IMR-90 (cell line): ENCODE measurements at regions not wholly inside any gene's neighbourhood (a gene's known extent, or its start where the extent isn't known, plus 50 kb on each side); places are given as distances from the start of the nearest gene placed in this dataset.

Experiments
- ATAC-seq: fragments of 200-7000 bp; cut with Tn5 transposase; 2 replicates; pipeline ENCODE4 v1.9.1; 2020; ENCODE audit warnings: low read depth, mild to moderate bottlenecking, moderate library complexity
- BruUV-seq: library from RNA; stranded (reverse); fragments of 400-500 nt; replicated peaks from 2 replicates; lab custom pipeline; 2021; lab: Mats Ljungman, UMichigan
- CTCF ChIA-PET: fragments of 300-600 bp; formaldehyde crosslinking; extraction: SDS; loops from one replicate; lab custom pipeline; 2021; ENCODE audit warnings: antibody characterized with exemption; lab: Yijun Ruan, JAX
- POLR2A ChIA-PET: fragments of 300-600 bp; sonication (Branson Sonifier 250); formaldehyde crosslinking; loops from one replicate; lab custom pipeline; 2022; ENCODE audit warnings: antibody characterized with exemption; ENCODE audit not compliant: unreplicated experiment; lab: Charles Lee
- DNase-seq: peaks from one replicate; pipeline ENCODE4 v3.0.0; 2013
- H2AFZ ChIP-seq: replicated peaks from 2 replicates; pipeline ENCODE3; 2013; ENCODE audit warnings: low read length, mild to moderate bottlenecking; ENCODE audit not compliant: poor library complexity
- H2AK5ac ChIP-seq: 2 replicates; pipeline ENCODE4 v1.6.1; 2013; ENCODE audit warnings: low read depth, low read length, inconsistent platforms
- H2AK9ac ChIP-seq: replicated peaks from 2 replicates; pipeline ENCODE3; 2013; ENCODE audit warnings: mild to moderate bottlenecking, low read depth, low read length, moderate library complexity; ENCODE audit not compliant: poor library complexity
- H2BK120ac ChIP-seq: 2 replicates; pipeline ENCODE4 v1.6.1; 2013; ENCODE audit warnings: low read depth, low read length, inconsistent platforms
- H2BK15ac ChIP-seq: 3 replicates; pipeline ENCODE4 v1.6.1; 2013; ENCODE audit warnings: low read depth, low read length, inconsistent platforms
- H2BK20ac ChIP-seq: 2 replicates; pipeline ENCODE4 v1.6.1; 2013; ENCODE audit warnings: low read depth, mild to moderate bottlenecking, inconsistent platforms, low read length, moderate library complexity
- H2BK5ac ChIP-seq: 2 replicates; pipeline ENCODE4 v1.6.1; 2013; ENCODE audit warnings: mild to moderate bottlenecking, low read depth, low read length, inconsistent platforms; ENCODE audit not compliant: poor library complexity, severe bottlenecking
- H3K14ac ChIP-seq: replicated peaks from 2 replicates; pipeline ENCODE4 v1.6.1; 2013; ENCODE audit warnings: low read depth, low read length, inconsistent platforms
- H3K18ac ChIP-seq: 2 replicates; pipeline ENCODE4 v1.6.1; 2013; ENCODE audit warnings: low read depth, low read length, control low read depth
- H3K23ac ChIP-seq: 2 replicates; pipeline ENCODE4 v1.6.1; 2013; ENCODE audit warnings: low read depth, low read length, inconsistent platforms
- H3K27ac ChIP-seq: 2 replicates; pipeline ENCODE4 v1.5.1; 2013; ENCODE audit warnings: mild to moderate bottlenecking, control low read depth, low read length; ENCODE audit not compliant: insufficient read depth
- H3K27me3 ChIP-seq: 2 replicates; pipeline ENCODE4 v1.6.1; 2013; ENCODE audit warnings: low read length; ENCODE audit not compliant: control insufficient read depth, insufficient read depth
- H3K36me3 ChIP-seq: 2 replicates; pipeline ENCODE4 v1.6.1; 2013; ENCODE audit warnings: low read length, mixed read lengths; ENCODE audit not compliant: control insufficient read depth, insufficient read depth
- H3K4ac ChIP-seq: 2 replicates; pipeline ENCODE4 v1.6.1; 2013; ENCODE audit warnings: low read depth, low read length, inconsistent platforms
- H3K4me1 ChIP-seq: 2 replicates; pipeline ENCODE4 v1.6.1; 2013; ENCODE audit warnings: low read length, mixed read lengths; ENCODE audit not compliant: control insufficient read depth, insufficient read depth
- H3K4me2 ChIP-seq: 2 replicates; pipeline ENCODE4 v1.6.1; 2013; ENCODE audit warnings: low read depth, mild to moderate bottlenecking, control low read depth, low read length, moderate library complexity
- H3K4me3 ChIP-seq: 2 replicates; pipeline ENCODE4 v1.5.1; 2013; ENCODE audit warnings: low read depth, mild to moderate bottlenecking, control low read depth, low read length, moderate library complexity; ENCODE audit not compliant: insufficient read depth
- H3K56ac ChIP-seq: 2 replicates; pipeline ENCODE4 v1.6.1; 2013; ENCODE audit warnings: low read length, inconsistent platforms; ENCODE audit not compliant: insufficient read depth; ENCODE audit errors: extremely low read depth
- H3K79me1 ChIP-seq, 2 experiments: 2 replicates each; pipeline ENCODE4 v1.6.1; 2013; ENCODE audit warnings: low read length in 2 of 2, inconsistent platforms in 1 of 2, low read depth in 1 of 2
- H3K9ac ChIP-seq: 2 replicates; pipeline ENCODE4 v1.6.1; 2013; ENCODE audit warnings: low read depth, low read length, control low read depth
- H3K9me1 ChIP-seq: 2 replicates; pipeline ENCODE4 v1.6.1; 2013; ENCODE audit warnings: low read length, inconsistent platforms; ENCODE audit not compliant: insufficient read depth
- H3K9me3 ChIP-seq: 2 replicates; pipeline ENCODE4 v1.6.1; 2013; ENCODE audit warnings: low read length; ENCODE audit not compliant: control insufficient read depth, insufficient read depth
- H4K20me1 ChIP-seq: 2 replicates; pipeline ENCODE4 v1.6.1; 2013; ENCODE audit warnings: low read length, inconsistent platforms; ENCODE audit not compliant: insufficient read depth
- H4K5ac ChIP-seq: 2 replicates; pipeline ENCODE4 v1.6.1; 2013; ENCODE audit warnings: mild to moderate bottlenecking, low read depth, low read length, control low read depth
- H4K8ac ChIP-seq, 2 experiments: 2 replicates each; pipeline ENCODE4 v1.6.1; 2013; ENCODE audit warnings: low read depth in 2 of 2, low read length in 2 of 2, control low read depth in 1 of 2, inconsistent platforms in 1 of 2
- H4K91ac ChIP-seq: 2 replicates; pipeline ENCODE4 v1.6.1; 2013; ENCODE audit warnings: low read depth, low read length, inconsistent platforms; ENCODE audit not compliant: insufficient read depth
- ELK1 ChIP-seq: fragments of 150-350 bp; IDR thresholded peaks from 2 replicates; pipeline ENCODE4 v1.6.1; 2016; ENCODE audit warnings: low read depth, mild to moderate bottlenecking, low read length, moderate library complexity, borderline replicate concordance
- FOS ChIP-seq: fragments of 150-350 bp; IDR thresholded peaks from 2 replicates; pipeline ENCODE4 v1.6.1; 2016; ENCODE audit warnings: low read depth, low read length
- POLR2A ChIP-seq: IDR thresholded peaks from 2 replicates; pipeline ENCODE4 v1.6.1; 2012; ENCODE audit warnings: mild to moderate bottlenecking, low read depth, low read length
- SMC3 ChIP-seq: fragments of 150-350 bp; IDR thresholded peaks from 2 replicates; pipeline ENCODE4 v1.6.1; 2016; ENCODE audit warnings: low read depth, mild to moderate bottlenecking, antibody characterized with exemption, low read length, moderate library complexity
- WGBS, 2 experiments: methylation state at CpG; one replicate each; pipeline versions ENCODE4 v1.1.5 to v1.1.7; 2013; ENCODE audit warnings: missing lambda C conversion rate in 2 of 2; ENCODE audit not compliant: insufficient read length in 1 of 2; ENCODE audit errors: extremely low coverage in 2 of 2; 5-methylcytosine and 5-hydroxymethylcytosine counted together
- dilution Hi-C: fragments of 300-500 bp; cut with HindIII; formaldehyde crosslinking; loops from one replicate; pipeline ENCODE4 v1.14.3; 2018; ENCODE audit warnings: low sequenced_read_pairs; ENCODE audit not compliant: unreplicated experiment
- in situ Hi-C: fragments of 300-500 bp; cut with MboI; formaldehyde crosslinking; loops from 3 replicates; pipeline ENCODE4 v1.14.3; 2019; ENCODE audit warnings: low sequenced_read_pairs, inconsistent platforms, mixed read lengths
- intact Hi-C: fragments of 100-400 bp; cut with micrococcal nuclease; formaldehyde crosslinking; loops from 2 replicates; pipeline ENCODE4 v1.10.0; 2022

DNA sequence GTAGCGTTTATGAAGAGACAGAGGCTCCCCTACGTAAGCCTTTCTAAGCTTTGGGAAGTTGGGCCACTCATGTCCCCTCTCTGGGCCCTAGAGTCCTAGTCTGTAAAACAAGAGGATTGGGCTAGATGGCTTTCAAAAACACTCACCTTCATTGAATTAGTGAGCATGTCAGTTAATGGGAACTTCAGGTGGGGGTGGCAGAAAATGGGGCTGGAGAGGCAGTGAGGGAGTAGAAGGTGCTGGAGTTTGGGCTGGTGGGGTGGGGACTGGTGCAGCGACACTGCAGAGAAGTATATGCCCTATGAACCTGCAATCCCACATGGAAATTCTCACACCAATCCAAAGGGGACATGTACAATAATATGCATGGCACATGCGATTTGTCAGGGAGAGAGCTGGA lies 182.7 kb downstream of the C1orf94 start:
- no peaks in the 10 kb centered on the region for H3K9me1 ChIP-seq
- H2BK15ac ChIP-seq = no peak overlapping the region
- H3K9ac ChIP-seq = no peak overlapping the region
- DNase-seq (no peak), ATAC-seq (no peak)
- H3K27ac ChIP-seq = no peak overlapping the region
- no peak overlapping the region for H2BK120ac ChIP-seq
- no peak overlapping the region for H2AK5ac ChIP-seq
- no peak overlapping the region for H4K91ac ChIP-seq
- no peak overlapping the region for H3K23ac ChIP-seq
- ChIA-PET POLR2A (no interaction called here), CTCF (no interaction called here)
- BruUV-seq = no TSS peak
- H3K4ac ChIP-seq = no peak overlapping the region
- no peaks in the 10 kb centered on the region for H3K4me1 ChIP-seq
- no peak overlapping the region for H3K4me3 ChIP-seq
- H3K36me3 ChIP-seq = no peaks in the 10 kb centered on the region
- H4K20me1 ChIP-seq = no peaks in the 10 kb centered on the region
- H3K18ac ChIP-seq = no peak overlapping the region
- in situ Hi-C loops = no loop called here
- no peak overlapping the region for H3K56ac ChIP-seq
- no peak for TF ChIP-seq ELK1
- no peak for TF ChIP-seq POLR2A
- TF ChIP-seq SMC3 = no peak
- no peak for TF ChIP-seq FOS
- H4K8ac ChIP-seq = no peak overlapping the region
- no peak overlapping the region for H3K14ac ChIP-seq
- no peaks in the 10 kb centered on the region for H3K27me3 ChIP-seq
- no peak overlapping the region for H3K4me2 ChIP-seq
- peaks cover 29% of the 10 kb centered on the region for H3K9me3 ChIP-seq
- H2BK5ac ChIP-seq = no peak overlapping the region
- intact Hi-C loops = no loop called here
- dilution Hi-C loops = no loop called here
- no peak overlapping the region for H2AFZ ChIP-seq
- no peaks in the 10 kb centered on the region for H3K79me1 ChIP-seq
- H2BK20ac ChIP-seq = no peak overlapping the region
- WGBS, 2 experiments = no CpG with 5 or more reads among the region's 4 CpGs
- H4K5ac ChIP-seq = no peak overlapping the region
- H2AK9ac ChIP-seq = no peak overlapping the region
